ENCODE measurements at regions not wholly inside any gene's neighbourhood (a gene's known extent, or its start where the extent isn't known, plus 50 kb on each side); places are given as distances from the start of the nearest gene placed in this dataset.

- TF ChIP-seq CTCF (IDR thresholded peaks at IDR 0.05) = no peak
- no peak for TF ChIP-seq POLR2A (IDR thresholded peaks at IDR 0.05)
- 73 to 76% methylated on average over 5 of the region's 5 CpGs for WGBS, 2 donors
- H3K4me3 ChIP-seq (ENCODE audit: low read depth, poor library complexity, severe bottlenecking) = no peak overlapping the region
- intact Hi-C loops (cut with DNase I; ENCODE audit: low total_unique reads) = no loop called here
- no peak for DNase-seq (ENCODE audit: low spot score in 2 of 2)
Observed at GRCh38 chr5:128591598-128592455, 53.8 kb upstream of the FBN2 start.

- no peak overlapping the region for H3K4me3 ChIP-seq (ENCODE audit: low read depth, poor library complexity, severe bottlenecking)
- no peak for TF ChIP-seq POLR2A (IDR thresholded peaks at IDR 0.05)
- no peak for TF ChIP-seq CTCF (IDR thresholded peaks at IDR 0.05)
- DNase-seq (ENCODE audit: low spot score in 2 of 2) = no peak
- intact Hi-C loops (cut with DNase I; ENCODE audit: low total_unique reads) = no loop called here
- 39 to 44% methylated on average over 4 of the region's 4 CpGs for WGBS, 2 donors
Observed at GRCh38 chr5:128596071-128596470, 58.0 kb upstream of the FBN2 start.

DNA sequence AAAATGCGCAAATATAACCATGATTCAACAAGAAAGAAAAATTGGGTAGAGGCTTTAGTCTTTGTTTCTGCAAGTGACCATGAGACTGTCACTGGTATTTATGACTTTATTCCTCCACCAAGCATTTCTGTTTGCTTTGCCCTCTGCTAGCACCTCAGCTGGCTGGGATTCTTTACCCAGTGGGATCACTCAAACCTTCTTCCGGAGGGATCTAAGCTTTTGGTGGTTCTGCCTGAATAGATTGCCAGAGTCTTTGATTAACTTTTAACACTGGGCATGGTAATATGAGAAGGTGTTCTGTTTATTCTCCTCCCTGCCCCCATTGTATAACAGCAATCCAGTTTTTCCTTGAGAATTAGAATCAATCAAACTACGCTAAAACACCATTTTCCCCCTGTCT lies 59.1 kb upstream of the FBN2 start:
- TF ChIP-seq POLR2A (IDR thresholded peaks at IDR 0.05) (no peak), CTCF (IDR thresholded peaks at IDR 0.05) (no peak)
- 83 to 85% methylated on average over 3 of the region's 3 CpGs for WGBS, 2 donors
- intact Hi-C loops (cut with DNase I; ENCODE audit: low total_unique reads) = no loop called here
- DNase-seq (ENCODE audit: low spot score in 2 of 2) = no peak
- no peak overlapping the region for H3K4me3 ChIP-seq (ENCODE audit: low read depth, poor library complexity, severe bottlenecking)

- intact Hi-C loops (cut with DNase I; ENCODE audit: low total_unique reads) = no loop called here
- no peak overlapping the region for H3K4me3 ChIP-seq (ENCODE audit: low read depth, poor library complexity, severe bottlenecking)
- TF ChIP-seq CTCF (IDR thresholded peaks at IDR 0.05) = no peak
- TF ChIP-seq POLR2A (IDR thresholded peaks at IDR 0.05) = no peak
- WGBS, 2 donors = 80 to 81% methylated on average over 4 of the region's 4 CpGs
- DNase-seq (ENCODE audit: low spot score in 2 of 2) = no peak
Observed at GRCh38 chr5:128613128-128613527, 75.1 kb upstream of the FBN2 start.

GRCh38 chr5:128613766-128614165 lies 75.7 kb upstream of the FBN2 start:
- TF ChIP-seq CTCF (IDR thresholded peaks at IDR 0.05) = no peak
- no peak for TF ChIP-seq POLR2A (IDR thresholded peaks at IDR 0.05)
- intact Hi-C loops (cut with DNase I; ENCODE audit: low total_unique reads) = no loop called here
- no peak overlapping the region for H3K4me3 ChIP-seq (ENCODE audit: low read depth, poor library complexity, severe bottlenecking)
- no peak for DNase-seq (ENCODE audit: low spot score in 2 of 2)

DNA sequence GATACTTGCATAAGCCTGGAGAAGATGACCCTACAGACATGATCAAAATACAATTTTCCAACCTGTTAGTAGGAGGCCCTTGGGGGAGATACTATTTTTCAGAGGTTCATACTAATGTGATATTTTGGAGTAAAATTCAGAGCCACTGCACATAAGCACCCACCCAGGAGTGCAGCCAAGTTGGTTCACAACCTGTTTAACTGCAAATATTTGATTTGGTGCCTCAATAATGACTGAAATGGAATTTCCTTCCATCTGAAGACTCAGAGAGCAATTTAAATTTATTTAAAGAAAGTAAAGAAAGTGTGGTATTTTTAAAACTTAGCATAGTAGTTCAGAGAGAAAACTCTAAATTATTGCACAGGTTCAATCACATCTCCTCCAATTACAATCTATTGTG lies 77.5 kb upstream of the FBN2 start:
- intact Hi-C loops (cut with DNase I; ENCODE audit: low total_unique reads) = no loop called here
- no peak for TF ChIP-seq POLR2A (IDR thresholded peaks at IDR 0.05)
- TF ChIP-seq CTCF (IDR thresholded peaks at IDR 0.05) = no peak
- no peak overlapping the region for H3K4me3 ChIP-seq (ENCODE audit: low read depth, poor library complexity, severe bottlenecking)
- no peak for DNase-seq (ENCODE audit: low spot score in 2 of 2)
